HepG2 (cell line): ENCODE measurements at regions not wholly inside any gene's neighbourhood (a gene's known extent, or its start where the extent isn't known, plus 50 kb on each side); places are given as distances from the start of the nearest gene placed in this dataset.
A peak's percentile ranks its signal among the peaks of the same experiment; 100 is the strongest.

Experiments used
- ATAC-seq: fragments of 200-7000 bp; cut with Tn5 transposase; 3 replicates; pipeline ENCODE4 v1.9.1; 2020; ENCODE audit warnings: mild to moderate bottlenecking, moderate library complexity
- BruUV-seq: library from RNA; stranded (reverse); fragments of 400-500 nt; replicated peaks from 2 replicates; lab custom pipeline; 2021; lab: Mats Ljungman, UMichigan
- CTCF ChIA-PET: fragments of 300-600 bp; formaldehyde crosslinking; extraction: SDS; loops from one replicate; lab custom pipeline; 2021; ENCODE audit warnings: low total read pairs, inconsistent platforms, low intra/inter-chr PET ratio; lab: Yijun Ruan, JAX
- POLR2A ChIA-PET: fragments of 350-600 bp; sonication (Branson Sonifier 250); formaldehyde crosslinking; loops from one replicate; lab custom pipeline; 2020; ENCODE audit warnings: antibody characterized with exemption, inconsistent platforms; lab: Yijun Ruan, JAX
- DNase-seq: peaks from one replicate; pipeline ENCODE4 v3.0.0-alpha.2; 2015; ENCODE audit warnings: low spot score
- FAIRE-seq: peaks from 3 replicates; lab custom pipeline; 2011; peaks lifted over from hg19 to GRCh38; lab: Jason Lieb, UNC
- H2AFZ ChIP-seq: one replicate; pipeline ENCODE4 v1.6.1; 2011; ENCODE audit warnings: low read length, inconsistent platforms
- H3K27ac ChIP-seq: fragments of 300-600 bp; 3 replicates; pipeline ENCODE4 v1.8.0; 2011; ENCODE audit warnings: mixed run types, mild to moderate bottlenecking, mixed read lengths, low read length, inconsistent platforms; ENCODE audit not compliant: insufficient read depth; ENCODE audit errors: extremely low read length
- H3K27me3 ChIP-seq, 2 experiments: fragments of 200-600 bp in 1 of 2; 2 replicates in 1 of 2; 3 replicates in 1 of 2; pipeline versions ENCODE4 v1.6.0 to v1.8.0; 2011; ENCODE audit warnings: low read length in 2 of 2, mild to moderate bottlenecking in 2 of 2, moderate library complexity in 2 of 2, inconsistent platforms in 1 of 2; ENCODE audit not compliant: insufficient read depth in 2 of 2, control insufficient read depth in 1 of 2
- H3K36me3 ChIP-seq, 2 experiments: fragments of 200-600 bp in 1 of 2; replicated peaks in 1 of 2; 2 replicates in 1 of 2; 3 replicates in 1 of 2; pipeline versions ENCODE4 v1.5.1 to v1.8.0; 2011; ENCODE audit warnings: low read length in 2 of 2, inconsistent platforms in 1 of 2; ENCODE audit not compliant: insufficient read depth in 2 of 2, control insufficient read depth in 1 of 2
- H3K4me1 ChIP-seq: 2 replicates; pipeline ENCODE4 v1.5.1; 2012; ENCODE audit warnings: low read length, inconsistent platforms; ENCODE audit not compliant: insufficient read depth
- H3K4me2 ChIP-seq: 2 replicates; pipeline ENCODE4 v1.6.0; 2011; ENCODE audit warnings: low read depth, low read length, inconsistent platforms
- H3K4me3 ChIP-seq, 3 experiments: fragments of 200-600 bp in 1 of 3; sonication (generic), shearing (Covaris generic) in 1 of 3; replicated peaks in 1 of 3; 2 replicates each; pipeline ENCODE4 v1.5.1; 2011 to 2016; ENCODE audit warnings: low read length in 3 of 3, inconsistent platforms in 2 of 3, low read depth in 2 of 3, mild to moderate bottlenecking in 2 of 3, control low read depth in 1 of 3, mixed read lengths in 1 of 3; ENCODE audit not compliant: insufficient read depth in 1 of 3
- H3K79me2 ChIP-seq: one replicate; pipeline ENCODE4 v1.6.1; 2011; ENCODE audit warnings: low read length, inconsistent platforms; ENCODE audit not compliant: insufficient read depth
- H3K9ac ChIP-seq: 2 replicates; pipeline ENCODE4 v1.6.0; 2011; ENCODE audit warnings: mild to moderate bottlenecking, low read depth, low read length, inconsistent platforms; ENCODE audit not compliant: insufficient read depth
- H3K9me3 ChIP-seq: 2 replicates; pipeline ENCODE4 v1.5.1; 2012; ENCODE audit warnings: mild to moderate bottlenecking, low read length
- H4K20me1 ChIP-seq: 2 replicates; pipeline ENCODE4 v1.6.0; 2011; ENCODE audit warnings: inconsistent platforms, mild to moderate bottlenecking, low read length, moderate library complexity; ENCODE audit not compliant: insufficient read depth
- ELF3 ChIP-seq: IDR thresholded peaks from 2 replicates; pipeline ENCODE4 v1.6.1; 2016; ENCODE audit warnings: missing genetic modification reagents, missing compliant biosample characterization
- ETV5 ChIP-seq: IDR thresholded peaks from 2 replicates; pipeline ENCODE4 v1.6.1; 2018; ENCODE audit warnings: missing biosample characterization, missing genetic modification reagents, inconsistent platforms, borderline replicate concordance
- HNRNPL ChIP-seq: fragments of 200-400 bp; formaldehyde crosslinking; IDR thresholded peaks from 2 replicates; pipeline ENCODE4 v1.6.1; 2017; ENCODE audit warnings: mild to moderate bottlenecking, low read depth, low read length
- NFIB ChIP-seq: sonication (generic); formaldehyde crosslinking; IDR thresholded peaks from 2 replicates; pipeline ENCODE4 v1.9.0; 2021; ENCODE audit warnings: missing genetic modification reagents, mild to moderate bottlenecking, borderline replicate concordance
- ZNF30 ChIP-seq: sonication (generic); formaldehyde crosslinking; IDR thresholded peaks from 2 replicates; pipeline ENCODE4 v1.5.0; 2020; ENCODE audit warnings: mild to moderate bottlenecking, missing genetic modification reagents
- ZNF501 ChIP-seq: sonication (generic); formaldehyde crosslinking; IDR thresholded peaks from 2 replicates; pipeline ENCODE4 v1.5.1; 2020; ENCODE audit warnings: mild to moderate bottlenecking, moderate library complexity, missing genetic modification reagents
- WGBS: methylation state at CpG from one replicate; pipeline ENCODE4 v1.1.6; 2017; ENCODE audit warnings: low lambda C conversion rate; 5-methylcytosine and 5-hydroxymethylcytosine counted together
- in situ Hi-C: cut with HindIII; loops from 2 replicates; pipeline ENCODE4 v1.10.0; 2017; ENCODE audit warnings: low pct_unique_long_range_greater_than_20kb; ENCODE audit not compliant: extremely low pct_ligation_motif_present
- intact Hi-C: fragments of 100-400 bp; cut with micrococcal nuclease; formaldehyde crosslinking; loops from one replicate; pipeline ENCODE4 v1.10.0; 2022; ENCODE audit not compliant: unreplicated experiment
- TF ChIP-seq, protein P1 (sequence below): sonication (generic); formaldehyde crosslinking; IDR thresholded peaks from 2 replicates; pipeline ENCODE4 v1.9.0; 2021; ENCODE audit warnings: mild to moderate bottlenecking, missing genetic modification reagents

- BruUV-seq, result no TSS peak
- CTCF ChIA-PET, result no interaction called here
- 14% methylated on average over 4 of the region's 9 CpGs for WGBS
Measured at GRCh38 chr2:15780912-15781574, 159.3 kb upstream of the MYCN start.

More at GRCh38 chr2:15780912-15781574, 159.3 kb upstream of the MYCN start:
- no peaks in the 10 kb centered on the region for H3K9me3 ChIP-seq
- H3K4me2 ChIP-seq, result no peak overlapping the region
- no peak overlapping the region for H2AFZ ChIP-seq
- H3K79me2 ChIP-seq, result no peaks in the 10 kb centered on the region
- H3K27me3 ChIP-seq, result peaks cover 2 to 62% of the 10 kb centered on the region in 2 experiments; a peak in 3 of 5 replicates
- ATAC-seq, result peak; percentile 81
- H3K4me1 ChIP-seq, result peaks cover 50% of the 10 kb centered on the region
- in situ Hi-C loops (no loop called here), intact Hi-C loops (no loop called here)
- H3K4me3 ChIP-seq, result no peak overlapping the region
- no peak for FAIRE-seq
- no peak for DNase-seq
- no peak overlapping the region for H3K27ac ChIP-seq
- no peaks in the 10 kb centered on the region for H3K36me3 ChIP-seq
- TF ChIP-seq, protein P1, sequence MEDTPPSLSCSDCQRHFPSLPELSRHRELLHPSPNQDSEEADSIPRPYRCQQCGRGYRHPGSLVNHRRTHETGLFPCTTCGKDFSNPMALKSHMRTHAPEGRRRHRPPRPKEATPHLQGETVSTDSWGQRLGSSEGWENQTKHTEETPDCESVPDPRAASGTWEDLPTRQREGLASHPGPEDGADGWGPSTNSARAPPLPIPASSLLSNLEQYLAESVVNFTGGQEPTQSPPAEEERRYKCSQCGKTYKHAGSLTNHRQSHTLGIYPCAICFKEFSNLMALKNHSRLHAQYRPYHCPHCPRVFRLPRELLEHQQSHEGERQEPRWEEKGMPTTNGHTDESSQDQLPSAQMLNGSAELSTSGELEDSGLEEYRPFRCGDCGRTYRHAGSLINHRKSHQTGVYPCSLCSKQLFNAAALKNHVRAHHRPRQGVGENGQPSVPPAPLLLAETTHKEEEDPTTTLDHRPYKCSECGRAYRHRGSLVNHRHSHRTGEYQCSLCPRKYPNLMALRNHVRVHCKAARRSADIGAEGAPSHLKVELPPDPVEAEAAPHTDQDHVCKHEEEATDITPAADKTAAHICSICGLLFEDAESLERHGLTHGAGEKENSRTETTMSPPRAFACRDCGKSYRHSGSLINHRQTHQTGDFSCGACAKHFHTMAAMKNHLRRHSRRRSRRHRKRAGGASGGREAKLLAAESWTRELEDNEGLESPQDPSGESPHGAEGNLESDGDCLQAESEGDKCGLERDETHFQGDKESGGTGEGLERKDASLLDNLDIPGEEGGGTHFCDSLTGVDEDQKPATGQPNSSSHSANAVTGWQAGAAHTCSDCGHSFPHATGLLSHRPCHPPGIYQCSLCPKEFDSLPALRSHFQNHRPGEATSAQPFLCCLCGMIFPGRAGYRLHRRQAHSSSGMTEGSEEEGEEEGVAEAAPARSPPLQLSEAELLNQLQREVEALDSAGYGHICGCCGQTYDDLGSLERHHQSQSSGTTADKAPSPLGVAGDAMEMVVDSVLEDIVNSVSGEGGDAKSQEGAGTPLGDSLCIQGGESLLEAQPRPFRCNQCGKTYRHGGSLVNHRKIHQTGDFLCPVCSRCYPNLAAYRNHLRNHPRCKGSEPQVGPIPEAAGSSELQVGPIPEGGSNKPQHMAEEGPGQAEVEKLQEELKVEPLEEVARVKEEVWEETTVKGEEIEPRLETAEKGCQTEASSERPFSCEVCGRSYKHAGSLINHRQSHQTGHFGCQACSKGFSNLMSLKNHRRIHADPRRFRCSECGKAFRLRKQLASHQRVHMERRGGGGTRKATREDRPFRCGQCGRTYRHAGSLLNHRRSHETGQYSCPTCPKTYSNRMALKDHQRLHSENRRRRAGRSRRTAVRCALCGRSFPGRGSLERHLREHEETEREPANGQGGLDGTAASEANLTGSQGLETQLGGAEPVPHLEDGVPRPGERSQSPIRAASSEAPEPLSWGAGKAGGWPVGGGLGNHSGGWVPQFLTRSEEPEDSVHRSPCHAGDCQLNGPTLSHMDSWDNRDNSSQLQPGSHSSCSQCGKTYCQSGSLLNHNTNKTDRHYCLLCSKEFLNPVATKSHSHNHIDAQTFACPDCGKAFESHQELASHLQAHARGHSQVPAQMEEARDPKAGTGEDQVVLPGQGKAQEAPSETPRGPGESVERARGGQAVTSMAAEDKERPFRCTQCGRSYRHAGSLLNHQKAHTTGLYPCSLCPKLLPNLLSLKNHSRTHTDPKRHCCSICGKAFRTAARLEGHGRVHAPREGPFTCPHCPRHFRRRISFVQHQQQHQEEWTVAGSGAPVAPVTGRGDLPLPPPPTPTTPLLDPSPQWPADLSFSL, result peak; percentile 79; the same call in 1 of the 2 replicates
- 0 out of 2 replicates have a peak, but pooled peaks have one; percentile 21 for TF ChIP-seq HNRNPL
- TF ChIP-seq NFIB (CRISPR knock-in tag), result 0 out of 2 replicates have a peak, but pooled peaks have one; percentile 58
- no peak for TF ChIP-seq ELF3 (CRISPR knock-in tag)
- no peak for TF ChIP-seq ZNF501 (CRISPR knock-in tag)
- TF ChIP-seq ZNF30 (CRISPR knock-in tag), result no peak
- no peak for TF ChIP-seq ETV5 (CRISPR knock-in tag)
- no peak overlapping the region for H3K9ac ChIP-seq
- POLR2A ChIA-PET, result no interaction called here
- H4K20me1 ChIP-seq, result peaks cover 7% of the 10 kb centered on the region
